ENCODE measurements at regions not wholly inside any gene's neighbourhood (a gene's known extent, or its start where the extent isn't known, plus 50 kb on each side); places are given as distances from the start of the nearest gene placed in this dataset.

GRCh38 chr7:106424476-106425016 lies 139.8 kb upstream of the NAMPT start:
- TF ChIP-seq, protein P1, sequence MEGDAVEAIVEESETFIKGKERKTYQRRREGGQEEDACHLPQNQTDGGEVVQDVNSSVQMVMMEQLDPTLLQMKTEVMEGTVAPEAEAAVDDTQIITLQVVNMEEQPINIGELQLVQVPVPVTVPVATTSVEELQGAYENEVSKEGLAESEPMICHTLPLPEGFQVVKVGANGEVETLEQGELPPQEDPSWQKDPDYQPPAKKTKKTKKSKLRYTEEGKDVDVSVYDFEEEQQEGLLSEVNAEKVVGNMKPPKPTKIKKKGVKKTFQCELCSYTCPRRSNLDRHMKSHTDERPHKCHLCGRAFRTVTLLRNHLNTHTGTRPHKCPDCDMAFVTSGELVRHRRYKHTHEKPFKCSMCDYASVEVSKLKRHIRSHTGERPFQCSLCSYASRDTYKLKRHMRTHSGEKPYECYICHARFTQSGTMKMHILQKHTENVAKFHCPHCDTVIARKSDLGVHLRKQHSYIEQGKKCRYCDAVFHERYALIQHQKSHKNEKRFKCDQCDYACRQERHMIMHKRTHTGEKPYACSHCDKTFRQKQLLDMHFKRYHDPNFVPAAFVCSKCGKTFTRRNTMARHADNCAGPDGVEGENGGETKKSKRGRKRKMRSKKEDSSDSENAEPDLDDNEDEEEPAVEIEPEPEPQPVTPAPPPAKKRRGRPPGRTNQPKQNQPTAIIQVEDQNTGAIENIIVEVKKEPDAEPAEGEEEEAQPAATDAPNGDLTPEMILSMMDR (IDR thresholded peaks at IDR 0.05): no peak
- TF ChIP-seq EZH2 (IDR thresholded peaks at IDR 0.05; ENCODE audit: borderline replicate concordance, insufficient read depth, low read depth, low read length, poor library complexity, severe bottlenecking): no peak
